BJ (cell line): ENCODE measurements at regions not wholly inside any gene's neighbourhood (a gene's known extent, or its start where the extent isn't known, plus 50 kb on each side); places are given as distances from the start of the nearest gene placed in this dataset.
"Not testable (repeated sequence)": the region's sequence is repeated elsewhere in the genome, so short reads cannot be mapped to it uniquely, and the experiment has no call there.

Experiments
- CTCF ChIA-PET: fragments of 350-600 bp; formaldehyde crosslinking; extraction: SDS; loops from one replicate; lab custom pipeline; 2021; ENCODE audit warnings: antibody characterized with exemption, inconsistent platforms; lab: Yijun Ruan, JAX
- POLR2A ChIA-PET: fragments of 300-600 bp; sonication (Branson Sonifier 250); formaldehyde crosslinking; extraction: SDS; loops from one replicate; lab custom pipeline; 2021; ENCODE audit warnings: antibody characterized with exemption; lab: Charles Lee
- DNase-seq: peaks from one replicate; pipeline ENCODE4 v3.0.0-alpha.2; 2011; ENCODE audit warnings: low read depth
- H3K27me3 ChIP-seq: 2 replicates; pipeline ENCODE4 v1.6.0; 2011; ENCODE audit warnings: low read length; ENCODE audit not compliant: control insufficient read depth, insufficient read depth
- H3K36me3 ChIP-seq: 2 replicates; pipeline ENCODE4 v1.5.1; 2011; ENCODE audit warnings: low read length; ENCODE audit not compliant: control insufficient read depth, insufficient read depth
- H3K4me3 ChIP-seq: 2 replicates; pipeline ENCODE4 v1.5.1; 2011; ENCODE audit warnings: low read depth, mild to moderate bottlenecking, control low read depth, low read length
- CTCF ChIP-seq: IDR thresholded peaks from 2 replicates; pipeline ENCODE4 v1.5.1; 2011; ENCODE audit warnings: low read depth, mild to moderate bottlenecking, control low read depth, inconsistent platforms, low read length, moderate library complexity; ENCODE audit not compliant: insufficient read depth

DNA sequence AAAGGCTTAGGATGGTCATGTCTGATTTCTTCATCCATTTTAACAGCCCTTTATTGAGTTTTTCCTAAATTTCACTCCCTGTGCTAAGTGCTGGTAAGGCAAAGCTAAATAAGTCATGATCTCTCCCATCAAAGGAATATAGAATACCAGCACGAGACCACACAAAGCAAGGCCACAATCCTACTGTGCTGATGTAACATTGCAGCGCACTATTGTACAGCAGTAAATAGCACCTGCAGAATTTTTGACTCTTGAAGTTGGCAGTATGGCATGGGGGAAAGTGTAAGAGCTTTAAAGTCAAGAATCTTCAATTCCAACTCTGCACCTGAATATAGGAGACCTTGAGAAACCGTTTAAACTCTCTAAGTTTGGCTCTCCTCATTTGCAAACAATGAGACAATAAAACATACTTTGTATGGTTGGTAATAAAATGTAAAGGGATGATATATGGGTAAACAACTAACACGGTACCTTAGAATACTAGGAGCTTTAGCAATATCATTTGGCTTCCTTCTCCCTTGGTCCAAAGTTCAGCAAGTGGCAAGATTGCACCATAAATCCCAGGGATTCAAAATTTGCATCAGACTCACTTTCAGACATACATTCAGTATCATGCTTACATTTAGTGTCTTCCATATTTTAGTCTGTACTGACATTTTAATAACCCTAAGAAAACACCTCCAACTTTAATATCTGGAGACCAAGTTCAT lies 132.9 kb upstream of the PRDX6 start:
- H3K36me3 ChIP-seq, result no peaks in the 10 kb centered on the region
- CTCF ChIA-PET, result no interaction called here
- no peaks in the 10 kb centered on the region for H3K27me3 ChIP-seq
- TF ChIP-seq CTCF, result no peak
- no peak for DNase-seq
- POLR2A ChIA-PET, result no interaction called here
- no peak overlapping the region for H3K4me3 ChIP-seq

- CTCF ChIA-PET, result no interaction called here
- no peak for TF ChIP-seq CTCF
- POLR2A ChIA-PET, result no interaction called here
- Histone ChIP-seq H3K4me3 (no peak overlapping the region), H3K27me3 (no peaks in the 10 kb centered on the region), H3K36me3 (no peaks in the 10 kb centered on the region)
- no peak for DNase-seq
Observed at GRCh38 chr1:173347282-173347818, 129.8 kb upstream of the PRDX6 start.

GRCh38 chr1:173352635-173353034 lies 124.5 kb upstream of the PRDX6 start:
- DNase-seq, POLR2A ChIA-PET, H3K36me3 ChIP-seq, H3K27me3 ChIP-seq, H3K4me3 ChIP-seq, CTCF ChIA-PET: not testable (repeated sequence)

GRCh38 chr1:173353350-173353749 lies 123.8 kb upstream of the PRDX6 start:
- no peaks in the 10 kb centered on the region for H3K36me3 ChIP-seq
- no peak for TF ChIP-seq CTCF
- H3K27me3 ChIP-seq, result no peaks in the 10 kb centered on the region
- no peak overlapping the region for H3K4me3 ChIP-seq
- no peak for DNase-seq
- ChIA-PET CTCF (no interaction called here), POLR2A (no interaction called here)

GRCh38 chr1:173354937-173355280 lies 122.2 kb upstream of the PRDX6 start:
- CTCF ChIA-PET, result no interaction called here

More at GRCh38 chr1:173354937-173355280, 122.2 kb upstream of the PRDX6 start:
- DNase-seq, result no peak
- no peaks in the 10 kb centered on the region for H3K27me3 ChIP-seq
- no peak overlapping the region for H3K4me3 ChIP-seq
- H3K36me3 ChIP-seq, result no peaks in the 10 kb centered on the region
- TF ChIP-seq CTCF, result no peak
- POLR2A ChIA-PET, result no interaction called here
